ENCODE measurements at regions not wholly inside any gene's neighbourhood (a gene's known extent, or its start where the extent isn't known, plus 50 kb on each side); places are given as distances from the start of the nearest gene placed in this dataset.

GRCh38 chrX:128664211-128664610 is 612.0 kb upstream of the ACTRT1 start:
- Histone ChIP-seq H2AK5ac (ENCODE audit: low read length) (no peak overlapping the region), H2BK12ac (ENCODE audit: low read length) (no peak overlapping the region), H2AFZ (ENCODE audit: insufficient read depth, low read length, poor library complexity) (no peak overlapping the region), H4K91ac (ENCODE audit: low read depth, low read length) (no peak overlapping the region), H2BK5ac (ENCODE audit: low read depth, low read length, poor library complexity) (no peak overlapping the region), H3K36me3 (ENCODE audit: control insufficient read depth in 1 of 2, insufficient read depth in 2 of 2, low read length in 2 of 2) (no peaks in the 10 kb centered on the region), H3K9me3 (ENCODE audit: insufficient read depth, low read depth, low read length) (no peaks in the 10 kb centered on the region), H3K4me3 (ENCODE audit: low read depth, low read length) (no peak overlapping the region), H3K79me2 (ENCODE audit: control insufficient read depth, insufficient read depth, low read length, poor library complexity) (no peaks in the 10 kb centered on the region), H3K27me3 (ENCODE audit: insufficient read depth, low read length) (no peaks in the 10 kb centered on the region), H3K4me2 (ENCODE audit: low read length) (no peak overlapping the region), H2BK120ac (ENCODE audit: insufficient read depth, low read length, poor library complexity) (no peak overlapping the region), H3K79me1 (ENCODE audit: low read length) (no peaks in the 10 kb centered on the region), H3K23ac (ENCODE audit: low read length) (no peak overlapping the region), H4K8ac (ENCODE audit: low read depth, low read length) (no peak overlapping the region), H3K4me1 (ENCODE audit: control insufficient read depth in 1 of 2, insufficient read depth in 2 of 2, low read length in 2 of 2) (no peaks in the 10 kb centered on the region), H3K4ac (ENCODE audit: low read depth, low read length) (no peak overlapping the region), H3K14ac (ENCODE audit: low read length) (no peak overlapping the region), H3K18ac (ENCODE audit: low read length) (no peak overlapping the region), H3K9ac (ENCODE audit: low read length) (no peak overlapping the region), H4K12ac (ENCODE audit: low read depth, low read length) (no peak overlapping the region), H3K27ac (ENCODE audit: low read depth, low read length) (no peak overlapping the region)
- no peak for DNase-seq
- WGBS (ENCODE audit: extremely low coverage, insufficient coverage, insufficient read length), result no CpG with 5 or more reads among the region's 1 CpG

DNA sequence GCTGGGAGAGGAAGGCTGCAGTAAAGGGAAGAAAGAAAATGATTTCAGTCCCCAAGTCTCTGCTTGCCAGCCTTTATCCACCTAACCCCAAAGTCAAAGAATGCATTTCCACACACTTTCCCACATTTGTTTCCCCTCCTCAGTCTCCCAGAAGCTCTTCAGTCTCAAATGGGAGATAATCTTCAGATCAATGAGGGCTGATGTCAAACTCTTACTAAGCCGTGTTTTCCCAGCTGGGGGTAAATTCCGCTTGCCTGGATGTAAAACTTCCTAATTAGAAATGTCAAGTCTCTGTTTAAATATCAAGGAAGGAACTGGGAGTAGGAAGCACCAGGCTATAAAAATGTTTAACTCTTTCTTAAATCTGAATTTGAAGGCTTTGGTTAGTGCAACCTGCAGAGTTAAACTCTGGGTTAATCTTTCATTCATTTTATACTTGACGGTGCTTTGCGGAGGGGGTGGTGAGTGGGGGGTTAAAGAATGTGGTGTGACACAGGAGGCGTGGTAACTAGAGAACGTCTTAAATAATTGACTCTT is 601.4 kb upstream of the ACTRT1 start:
- H3K79me1 ChIP-seq (ENCODE audit: low read length), result no peaks in the 10 kb centered on the region
- H3K36me3 ChIP-seq (ENCODE audit: control insufficient read depth in 1 of 2, insufficient read depth in 2 of 2, low read length in 2 of 2), result no peaks in the 10 kb centered on the region
- no peak overlapping the region for H3K23ac ChIP-seq (ENCODE audit: low read length)
- H3K9me3 ChIP-seq (ENCODE audit: insufficient read depth, low read depth, low read length), result no peaks in the 10 kb centered on the region
- no peaks in the 10 kb centered on the region for H3K4me1 ChIP-seq (ENCODE audit: control insufficient read depth in 1 of 2, insufficient read depth in 2 of 2, low read length in 2 of 2)
- H3K9ac ChIP-seq (ENCODE audit: low read length), result no peak overlapping the region
- no peak overlapping the region for H3K4ac ChIP-seq (ENCODE audit: low read depth, low read length)
- no CpG with 5 or more reads among the region's 6 CpGs for WGBS (ENCODE audit: extremely low coverage, insufficient coverage, insufficient read length)
- no peak overlapping the region for H3K4me3 ChIP-seq (ENCODE audit: low read depth, low read length)
- H3K27ac ChIP-seq (ENCODE audit: low read depth, low read length), result no peak overlapping the region
- no peaks in the 10 kb centered on the region for H3K79me2 ChIP-seq (ENCODE audit: control insufficient read depth, insufficient read depth, low read length, poor library complexity)
- DNase-seq, result no peak
- no peak overlapping the region for H4K12ac ChIP-seq (ENCODE audit: low read depth, low read length)
- no peak overlapping the region for H3K18ac ChIP-seq (ENCODE audit: low read length)
- H4K8ac ChIP-seq (ENCODE audit: low read depth, low read length), result no peak overlapping the region
- no peak overlapping the region for H2BK120ac ChIP-seq (ENCODE audit: insufficient read depth, low read length, poor library complexity)
- no peak overlapping the region for H2AK5ac ChIP-seq (ENCODE audit: low read length)
- H2AFZ ChIP-seq (ENCODE audit: insufficient read depth, low read length, poor library complexity), result no peak overlapping the region
- H3K14ac ChIP-seq (ENCODE audit: low read length), result no peak overlapping the region
- H4K91ac ChIP-seq (ENCODE audit: low read depth, low read length), result no peak overlapping the region
- H2BK5ac ChIP-seq (ENCODE audit: low read depth, low read length, poor library complexity), result no peak overlapping the region
- no peak overlapping the region for H2BK12ac ChIP-seq (ENCODE audit: low read length)
- no peaks in the 10 kb centered on the region for H3K27me3 ChIP-seq (ENCODE audit: insufficient read depth, low read length)
- no peak overlapping the region for H3K4me2 ChIP-seq (ENCODE audit: low read length)

DNA sequence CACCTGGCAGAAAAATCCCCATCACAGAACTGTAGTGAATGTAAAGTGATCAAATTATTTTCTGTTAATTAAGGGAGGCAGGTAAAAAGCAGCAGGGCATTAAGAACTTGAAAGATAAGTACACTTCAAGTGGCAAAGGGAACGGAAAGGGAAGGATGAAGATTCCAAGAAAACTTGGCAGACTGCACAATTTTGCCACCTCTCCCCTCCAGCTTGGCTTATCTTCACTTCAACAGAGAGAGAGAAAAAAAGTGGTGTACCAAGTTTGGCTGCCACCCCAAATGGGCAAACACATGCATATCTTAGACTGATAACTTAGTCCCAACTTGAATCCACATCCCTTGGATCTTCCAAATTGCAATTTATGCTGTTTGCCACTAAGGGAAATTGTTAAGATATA is 598.1 kb upstream of the ACTRT1 start:
- no peak overlapping the region for H3K23ac ChIP-seq (ENCODE audit: low read length)
- no peaks in the 10 kb centered on the region for H3K79me2 ChIP-seq (ENCODE audit: control insufficient read depth, insufficient read depth, low read length, poor library complexity)
- no peak overlapping the region for H2BK12ac ChIP-seq (ENCODE audit: low read length)
- no peak overlapping the region for H3K4me3 ChIP-seq (ENCODE audit: low read depth, low read length)
- WGBS (ENCODE audit: extremely low coverage, insufficient coverage, insufficient read length), result no CpG with 5 or more reads among the region's 1 CpG
- H3K36me3 ChIP-seq (ENCODE audit: control insufficient read depth in 1 of 2, insufficient read depth in 2 of 2, low read length in 2 of 2), result no peaks in the 10 kb centered on the region
- no peak overlapping the region for H3K27ac ChIP-seq (ENCODE audit: low read depth, low read length)
- no peak overlapping the region for H2BK5ac ChIP-seq (ENCODE audit: low read depth, low read length, poor library complexity)
- no peak overlapping the region for H3K18ac ChIP-seq (ENCODE audit: low read length)
- H2BK120ac ChIP-seq (ENCODE audit: insufficient read depth, low read length, poor library complexity), result no peak overlapping the region
- H3K4ac ChIP-seq (ENCODE audit: low read depth, low read length), result no peak overlapping the region
- no peak overlapping the region for H3K14ac ChIP-seq (ENCODE audit: low read length)
- no peaks in the 10 kb centered on the region for H3K9me3 ChIP-seq (ENCODE audit: insufficient read depth, low read depth, low read length)
- no peak for DNase-seq
- no peak overlapping the region for H4K8ac ChIP-seq (ENCODE audit: low read depth, low read length)
- H4K91ac ChIP-seq (ENCODE audit: low read depth, low read length), result no peak overlapping the region
- no peak overlapping the region for H2AFZ ChIP-seq (ENCODE audit: insufficient read depth, low read length, poor library complexity)
- no peak overlapping the region for H2AK5ac ChIP-seq (ENCODE audit: low read length)
- H3K79me1 ChIP-seq (ENCODE audit: low read length), result no peaks in the 10 kb centered on the region
- H3K4me1 ChIP-seq (ENCODE audit: control insufficient read depth in 1 of 2, insufficient read depth in 2 of 2, low read length in 2 of 2), result no peaks in the 10 kb centered on the region
- no peak overlapping the region for H3K9ac ChIP-seq (ENCODE audit: low read length)
- no peak overlapping the region for H3K4me2 ChIP-seq (ENCODE audit: low read length)
- no peaks in the 10 kb centered on the region for H3K27me3 ChIP-seq (ENCODE audit: insufficient read depth, low read length)
- no peak overlapping the region for H4K12ac ChIP-seq (ENCODE audit: low read depth, low read length)

DNA sequence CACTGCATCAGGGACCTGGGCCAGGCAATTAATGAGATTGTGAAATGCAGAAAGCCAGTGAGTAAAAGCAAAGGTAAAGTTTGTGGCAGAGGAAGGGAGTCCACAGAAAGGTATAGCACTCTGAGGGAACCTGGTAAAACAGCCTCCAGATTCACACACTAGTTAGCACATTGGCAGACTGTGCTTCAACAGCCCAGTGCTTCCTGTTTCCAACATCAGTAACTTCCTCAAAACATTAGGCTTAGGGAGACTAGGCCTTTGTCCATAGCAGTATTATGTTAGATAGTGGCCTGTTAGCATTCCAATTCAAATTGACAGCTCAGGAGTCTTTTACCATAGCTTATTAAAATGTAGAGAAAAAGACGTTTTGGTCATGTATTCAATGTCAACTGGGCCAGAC is 582.6 kb upstream of the ACTRT1 start:
- H2BK5ac ChIP-seq (ENCODE audit: low read depth, low read length, poor library complexity), result no peak overlapping the region
- no peak overlapping the region for H2BK12ac ChIP-seq (ENCODE audit: low read length)
- no peak overlapping the region for H3K4ac ChIP-seq (ENCODE audit: low read depth, low read length)
- no peak overlapping the region for H3K14ac ChIP-seq (ENCODE audit: low read length)
- no peak overlapping the region for H2AK5ac ChIP-seq (ENCODE audit: low read length)
- no peak overlapping the region for H2BK120ac ChIP-seq (ENCODE audit: insufficient read depth, low read length, poor library complexity)
- no peak overlapping the region for H2AFZ ChIP-seq (ENCODE audit: insufficient read depth, low read length, poor library complexity)
- H3K27ac ChIP-seq (ENCODE audit: low read depth, low read length), result no peak overlapping the region
- no peaks in the 10 kb centered on the region for H3K36me3 ChIP-seq (ENCODE audit: control insufficient read depth in 1 of 2, insufficient read depth in 2 of 2, low read length in 2 of 2)
- H3K9me3 ChIP-seq (ENCODE audit: insufficient read depth, low read depth, low read length), result no peaks in the 10 kb centered on the region
- H4K8ac ChIP-seq (ENCODE audit: low read depth, low read length), result no peak overlapping the region
- H3K79me1 ChIP-seq (ENCODE audit: low read length), result no peaks in the 10 kb centered on the region
- no peaks in the 10 kb centered on the region for H3K4me1 ChIP-seq (ENCODE audit: control insufficient read depth in 1 of 2, insufficient read depth in 2 of 2, low read length in 2 of 2)
- DNase-seq, result no peak
- no peak overlapping the region for H4K12ac ChIP-seq (ENCODE audit: low read depth, low read length)
- no peak overlapping the region for H3K4me2 ChIP-seq (ENCODE audit: low read length)
- no peaks in the 10 kb centered on the region for H3K79me2 ChIP-seq (ENCODE audit: control insufficient read depth, insufficient read depth, low read length, poor library complexity)
- no peak overlapping the region for H3K9ac ChIP-seq (ENCODE audit: low read length)
- H3K4me3 ChIP-seq (ENCODE audit: low read depth, low read length), result no peak overlapping the region
- no CpG with 5 or more reads among the region's 1 CpG for WGBS (ENCODE audit: extremely low coverage, insufficient coverage, insufficient read length)
- no peak overlapping the region for H3K23ac ChIP-seq (ENCODE audit: low read length)
- H4K91ac ChIP-seq (ENCODE audit: low read depth, low read length), result no peak overlapping the region
- no peaks in the 10 kb centered on the region for H3K27me3 ChIP-seq (ENCODE audit: insufficient read depth, low read length)
- H3K18ac ChIP-seq (ENCODE audit: low read length), result no peak overlapping the region
